ENCODE measurements at regions not wholly inside any gene's neighbourhood (a gene's known extent, or its start where the extent isn't known, plus 50 kb on each side); places are given as distances from the start of the nearest gene placed in this dataset.

DNA sequence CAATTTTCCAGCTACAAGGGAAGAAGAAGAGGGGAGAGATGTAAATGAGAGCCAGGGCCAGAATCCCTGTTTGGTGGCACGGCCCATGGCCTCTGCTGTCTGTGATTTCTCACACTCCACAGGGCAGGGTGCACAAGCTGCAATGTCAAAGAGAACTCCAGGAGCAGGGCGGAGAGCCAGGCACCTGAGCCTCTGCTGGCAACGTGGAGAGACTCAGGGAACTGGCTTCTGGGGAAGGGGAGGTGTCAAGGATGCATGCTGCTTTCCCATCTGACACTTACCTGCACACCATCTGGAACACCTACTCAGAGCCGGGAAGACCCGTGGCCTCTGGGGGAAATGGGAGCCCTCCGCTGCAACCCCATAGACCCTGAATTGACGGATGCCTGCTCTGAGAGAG, 507.5 kb upstream of the NR2F2 start:
- Histone ChIP-seq H3K27me3 (replicated peaks in 1 of 4; ENCODE audit: control insufficient read depth in 3 of 4, extremely low read depth in 1 of 4, insufficient read depth in 3 of 4, low read length in 3 of 4) (no peaks in the 10 kb centered on the region), H4K5ac (ENCODE audit: insufficient read length, low read depth, low read length) (no peak overlapping the region), H3K14ac (ENCODE audit: insufficient read length) (no peak overlapping the region), H3K4ac (replicated peaks; ENCODE audit: insufficient read length, low read depth, low read length) (no peak overlapping the region), H3K4me3 (ENCODE audit: extremely low read depth in 1 of 4, insufficient read depth in 2 of 4, low read depth in 3 of 4, low read length in 4 of 4) (no peak overlapping the region), H4K91ac (replicated peaks; ENCODE audit: insufficient read length, low read length) (no peak overlapping the region), H3K18ac (ENCODE audit: extremely low read depth, low read length) (no peak overlapping the region), H2BK15ac (ENCODE audit: low read length) (no peak overlapping the region), H3K23ac (ENCODE audit: insufficient read length) (no peak overlapping the region), H2AFZ (ENCODE audit: low read length) (no peak overlapping the region), H2BK5ac (ENCODE audit: low read depth, low read length) (no peak overlapping the region), H4K20me1 (replicated peaks in 1 of 2; ENCODE audit: control insufficient read depth in 1 of 2, insufficient read depth in 2 of 2, low read length in 2 of 2) (no peaks in the 10 kb centered on the region), H3K27ac (ENCODE audit: low read depth, low read length) (no peak overlapping the region), H2BK120ac (replicated peaks; ENCODE audit: low read depth, low read length) (no peak overlapping the region), H2BK20ac (ENCODE audit: low read length) (no peak overlapping the region), H3K79me2 (ENCODE audit: control insufficient read depth in 1 of 2, insufficient read depth in 2 of 2, low read length in 2 of 2) (no peaks in the 10 kb centered on the region), H3K4me2 (ENCODE audit: insufficient read depth in 1 of 2, low read depth in 2 of 2, low read length in 2 of 2) (no peak overlapping the region), H3K79me1 (ENCODE audit: low read depth, low read length) (no peaks in the 10 kb centered on the region), H2BK12ac (ENCODE audit: low read depth, low read length) (no peak overlapping the region), H3K23me2 (ENCODE audit: low read depth, low read length) (no peaks in the 10 kb centered on the region), H3K56ac (replicated peaks; ENCODE audit: insufficient read length, low read depth, low read length) (no peak overlapping the region), H3K9ac (replicated peaks in 1 of 4; ENCODE audit: extremely low read depth in 1 of 4, low read depth in 3 of 4, low read length in 3 of 4) (no peak overlapping the region), H2AK5ac (ENCODE audit: low read depth, low read length) (no peak overlapping the region), H3K4me1 (replicated peaks in 1 of 4; ENCODE audit: control insufficient read depth in 3 of 4, insufficient read depth in 4 of 4, low read length in 3 of 4) (no peaks in the 10 kb centered on the region), H4K8ac (ENCODE audit: extremely low read depth, insufficient read depth, low read length) (no peak overlapping the region), H3K36me3 (ENCODE audit: control insufficient read depth in 2 of 4, insufficient read depth in 4 of 4, low read length in 3 of 4) (no peaks in the 10 kb centered on the region), H3K9me3 (ENCODE audit: insufficient read depth in 2 of 2, low read depth in 1 of 2, low read length in 1 of 2) (no peaks in the 10 kb centered on the region; a peak in 1 of 4 replicates)
- POLR2A ChIA-PET (ENCODE audit: partially characterized antibody): no interaction called here
- FAIRE-seq (no peak), DNase-seq (ENCODE audit: low read depth in 1 of 2, low spot score in 2 of 2) (no peak)
- WGBS, 2 experiments (ENCODE audit: extremely low coverage in 1 of 2, insufficient coverage in 1 of 2, insufficient read length in 1 of 2, insufficient replicate concordance in 2 of 2, low coverage in 1 of 2, low lambda C conversion rate in 2 of 2, missing lambda C conversion rate in 1 of 2): 95% methylated on average over 7 of the region's 7 CpGs; no CpG with 5 or more reads in 1 of the 2 experiments
- CTCF ChIA-PET (ENCODE audit: partially characterized antibody): no interaction called here
- TF ChIP-seq, protein P1, sequence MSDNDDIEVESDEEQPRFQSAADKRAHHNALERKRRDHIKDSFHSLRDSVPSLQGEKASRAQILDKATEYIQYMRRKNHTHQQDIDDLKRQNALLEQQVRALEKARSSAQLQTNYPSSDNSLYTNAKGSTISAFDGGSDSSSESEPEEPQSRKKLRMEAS (IDR thresholded peaks at IDR 0.05): no peak
- TF ChIP-seq HDAC6 (IDR thresholded peaks at IDR 0.05; ENCODE audit: low read depth, low read length) (no peak), TEAD4 (IDR thresholded peaks at IDR 0.05; ENCODE audit: low read depth, low read length) (no peak), SAP30 (IDR thresholded peaks at IDR 0.05; ENCODE audit: insufficient read depth, insufficient replicate concordance, low read length) (no peak), SUZ12 (IDR thresholded peaks at IDR 0.05; ENCODE audit: low read length) (no peak), RXRA (IDR thresholded peaks at IDR 0.05; ENCODE audit: insufficient read depth, low read depth, low read length) (no peak), CBX5 (IDR thresholded peaks at IDR 0.05; ENCODE audit: low read depth, low read length) (no peak), YY1 (IDR thresholded peaks at IDR 0.05; ENCODE audit: low read depth, low read length) (no peak), ZNF274 (IDR thresholded peaks at IDR 0.05; ENCODE audit: borderline replicate concordance, extremely low read depth, low read length) (no peak), NRF1 (IDR thresholded peaks at IDR 0.05; ENCODE audit: low read depth, low read length) (no peak), CHD2 (IDR thresholded peaks at IDR 0.05; ENCODE audit: low read length) (no peak), KDM4A (IDR thresholded peaks at IDR 0.05; ENCODE audit: low read depth, low read length, severe bottlenecking) (no peak), KDM5A (IDR thresholded peaks at IDR 0.05; ENCODE audit: low read length) (no peak), CEBPB (IDR thresholded peaks at IDR 0.05; ENCODE audit: low read depth, low read length) (no peak)
- TF ChIP-seq, protein P2, sequence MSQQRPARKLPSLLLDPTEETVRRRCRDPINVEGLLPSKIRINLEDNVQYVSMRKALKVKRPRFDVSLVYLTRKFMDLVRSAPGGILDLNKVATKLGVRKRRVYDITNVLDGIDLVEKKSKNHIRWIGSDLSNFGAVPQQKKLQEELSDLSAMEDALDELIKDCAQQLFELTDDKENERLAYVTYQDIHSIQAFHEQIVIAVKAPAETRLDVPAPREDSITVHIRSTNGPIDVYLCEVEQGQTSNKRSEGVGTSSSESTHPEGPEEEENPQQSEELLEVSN (IDR thresholded peaks at IDR 0.05): no peak

Data from H1 (cell line).